ENCODE measurements at regions not wholly inside any gene's neighbourhood (a gene's known extent, or its start where the extent isn't known, plus 50 kb on each side); places are given as distances from the start of the nearest gene placed in this dataset.
"Not testable (repeated sequence)": the region's sequence is repeated elsewhere in the genome, so short reads cannot be mapped to it uniquely, and the experiment has no call there.

DNA sequence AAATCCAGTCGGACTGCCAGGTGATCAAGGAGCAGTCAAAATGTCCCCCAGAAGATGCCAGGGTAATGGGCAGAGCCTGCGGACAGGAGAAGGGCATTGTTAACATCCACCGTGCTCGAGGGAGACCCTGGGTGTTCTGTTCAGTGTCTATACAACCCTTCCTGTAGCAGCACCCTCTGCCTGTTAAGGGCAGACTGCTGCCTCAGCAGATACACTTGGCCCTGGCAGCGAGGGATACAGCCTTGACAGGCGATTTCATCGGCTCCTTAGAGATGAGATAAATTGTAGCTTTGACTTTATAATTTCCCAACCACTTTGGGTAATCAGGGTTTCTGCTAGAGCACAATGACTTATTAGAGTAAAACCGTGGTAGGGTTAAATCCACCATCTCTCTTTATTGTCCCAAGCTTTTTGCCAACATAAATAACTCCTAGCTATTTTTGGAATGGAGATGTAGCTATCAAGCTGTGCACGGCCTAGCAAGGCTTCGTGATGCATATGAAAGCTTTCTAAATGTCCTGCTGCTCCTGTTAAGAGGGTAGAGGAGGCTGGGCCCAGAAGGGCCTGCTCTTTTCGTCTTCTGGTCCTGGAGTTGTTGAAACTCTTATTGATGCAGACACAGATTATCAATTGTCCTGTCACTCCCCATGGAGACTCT is 195.9 kb downstream of the CPEB2 start:
- H3K4me1 ChIP-seq (ENCODE audit: control insufficient read depth in 1 of 2, low read depth in 2 of 2), result peaks cover 5 to 34% of the 10 kb centered on the region in 2 donors
- ATAC-seq (ENCODE audit: insufficient number of reproducible peaks, low FRiP score, low read depth), result no peak

GRCh38 chr4:15201782-15202181 is 199.5 kb downstream of the CPEB2 start:
- DNase-seq (ENCODE audit: low spot score) (no peak), ATAC-seq (ENCODE audit: insufficient number of reproducible peaks, low FRiP score, low read depth) (no peak)
- H3K27ac ChIP-seq, result no peak overlapping the region
- peaks cover 5 to 34% of the 10 kb centered on the region in 2 donors for H3K4me1 ChIP-seq (ENCODE audit: control insufficient read depth in 1 of 2, low read depth in 2 of 2)
- H3K36me3 ChIP-seq, result no peaks in the 10 kb centered on the region
- peaks cover 6% of the 10 kb centered on the region for H3K9me3 ChIP-seq
- no peak for TF ChIP-seq CTCF (IDR thresholded peaks at IDR 0.05)
- H3K4me3 ChIP-seq, result no peak overlapping the region
- no peaks in the 10 kb centered on the region for H3K27me3 ChIP-seq (replicated peaks; ENCODE audit: insufficient read depth)

More for the DNA sequence above, 195.9 kb downstream of the CPEB2 start:
- TF ChIP-seq CTCF (IDR thresholded peaks at IDR 0.05), result no peak
- DNase-seq (ENCODE audit: low spot score), result no peak
- Histone ChIP-seq H3K27ac (no peak overlapping the region), H3K36me3 (no peaks in the 10 kb centered on the region), H3K4me3 (no peak overlapping the region), H3K27me3 (replicated peaks; ENCODE audit: insufficient read depth) (no peaks in the 10 kb centered on the region), H3K9me3 (no peaks in the 10 kb centered on the region)

DNA sequence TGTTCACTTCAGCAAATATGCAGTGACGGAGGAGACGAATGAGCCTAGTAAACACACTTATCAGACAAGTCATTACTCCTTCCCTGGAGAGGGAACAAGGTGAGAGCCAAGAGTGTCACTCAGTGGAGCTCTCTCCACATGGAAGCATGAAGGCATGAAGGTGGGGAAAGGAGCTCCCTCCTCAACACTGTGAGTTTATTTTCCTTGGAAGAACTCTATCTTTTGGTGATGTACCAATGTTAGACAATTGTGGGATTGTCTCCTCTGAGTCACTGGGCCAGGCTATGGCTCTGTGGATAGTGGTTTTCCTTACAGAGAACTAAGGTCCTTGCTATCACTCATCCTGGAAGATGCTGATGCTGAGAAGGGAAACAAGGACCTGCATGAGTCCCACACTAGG is 200.2 kb downstream of the CPEB2 start:
- Histone ChIP-seq H3K4me3 (no peak overlapping the region), H3K9me3 (peaks cover 7% of the 10 kb centered on the region), H3K27ac (no peak overlapping the region), H3K36me3 (no peaks in the 10 kb centered on the region), H3K27me3 (replicated peaks; ENCODE audit: insufficient read depth) (no peaks in the 10 kb centered on the region), H3K4me1 (ENCODE audit: control insufficient read depth in 1 of 2, low read depth in 2 of 2) (peaks cover 5 to 32% of the 10 kb centered on the region in 2 donors)
- no peak for DNase-seq (ENCODE audit: low spot score)
- no peak for ATAC-seq (ENCODE audit: insufficient number of reproducible peaks, low FRiP score, low read depth)
- TF ChIP-seq CTCF (IDR thresholded peaks at IDR 0.05), result no peak

GRCh38 chr4:15206526-15206925 is 204.2 kb downstream of the CPEB2 start:
- H3K27ac ChIP-seq; ATAC-seq (ENCODE audit: insufficient number of reproducible peaks, low FRiP score, low read depth); H3K36me3 ChIP-seq; H3K4me3 ChIP-seq; H3K4me1 ChIP-seq (ENCODE audit: control insufficient read depth in 1 of 2, low read depth in 2 of 2); DNase-seq (ENCODE audit: low spot score); H3K27me3 ChIP-seq (replicated peaks; ENCODE audit: insufficient read depth); H3K9me3 ChIP-seq: not testable (repeated sequence)

DNA sequence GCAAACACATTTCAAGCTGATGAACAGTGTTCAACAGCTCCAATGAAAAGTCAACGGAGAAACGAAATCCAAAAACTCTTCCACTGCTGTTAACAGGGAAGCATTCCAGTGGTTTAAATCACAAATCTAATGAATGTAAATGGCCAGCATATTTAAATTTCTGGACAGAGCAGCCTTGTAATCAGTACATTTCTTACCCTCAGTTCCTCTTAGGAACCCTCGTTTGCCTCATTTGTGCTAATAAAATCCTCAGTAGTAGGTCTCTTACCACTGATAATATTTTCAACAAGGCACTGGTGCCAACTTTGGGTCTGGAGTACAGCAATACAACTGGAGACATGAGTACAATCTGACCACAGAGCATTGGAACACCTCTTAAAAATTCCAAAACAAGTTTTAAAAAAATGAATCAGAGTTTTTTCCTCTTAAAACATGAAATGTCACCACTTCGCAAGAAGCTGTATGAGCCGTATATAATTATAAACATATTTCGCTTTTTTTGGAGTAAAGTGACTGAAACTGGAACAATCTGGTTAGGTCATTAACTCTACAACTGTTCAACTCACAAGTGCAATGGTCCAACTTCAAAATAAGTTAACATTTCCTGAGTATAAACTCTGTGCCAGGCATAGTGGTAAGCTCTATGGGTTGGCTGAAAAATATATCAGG is 211.2 kb downstream of the CPEB2 start:
- Histone ChIP-seq H3K4me3 (no peak overlapping the region), H3K27ac (no peak overlapping the region), H3K4me1 (ENCODE audit: control insufficient read depth in 1 of 2, low read depth in 2 of 2) (peaks cover 0 to 24% of the 10 kb centered on the region in 2 donors), H3K9me3 (no peaks in the 10 kb centered on the region), H3K27me3 (replicated peaks; ENCODE audit: insufficient read depth) (no peaks in the 10 kb centered on the region), H3K36me3 (no peaks in the 10 kb centered on the region)
- no peak for DNase-seq (ENCODE audit: low spot score)
- no peak for TF ChIP-seq CTCF (IDR thresholded peaks at IDR 0.05)
- ATAC-seq (ENCODE audit: insufficient number of reproducible peaks, low FRiP score, low read depth), result no peak
